Ovary (tissue), 7 donors: ENCODE measurements at regions not wholly inside any gene's neighbourhood (a gene's known extent, or its start where the extent isn't known, plus 50 kb on each side); places are given as distances from the start of the nearest gene placed in this dataset.

Experiments used
- DNase-seq, 5 donors: peaks; one replicate each; pipeline ENCODE4 v3.0.0-alpha.2; 2019 to 2020
- H3K27ac ChIP-seq, 2 donors: fragments of 200-600 bp; one replicate each; pipeline versions ENCODE4 v1.5.1 to v1.8.0; 2019 to 2022
- H3K27me3 ChIP-seq: fragments of 200-600 bp; one replicate; pipeline ENCODE4 v1.8.0; 2022
- H3K36me3 ChIP-seq: fragments of 200-600 bp; sonication (generic); one replicate; pipeline ENCODE4 v1.5.1; 2019
- H3K4me1 ChIP-seq: one replicate; pipeline ENCODE4 v1.8.1; 2013; ENCODE audit warnings: mild to moderate bottlenecking, moderate library complexity; ENCODE audit not compliant: insufficient read depth
- H3K4me3 ChIP-seq: fragments of 200-600 bp; sonication (generic); one replicate; pipeline ENCODE4 v1.5.1; 2017
- H3K9me3 ChIP-seq, 2 donors: fragments of 200-600 bp in 1 of 2; sonication (generic) in 1 of 2; one replicate each; pipeline versions ENCODE4 v1.5.1 to v1.8.1; 2013 to 2019; ENCODE audit warnings: mild to moderate bottlenecking in 1 of 2, moderate library complexity in 1 of 2
- EP300 ChIP-seq: sonication (generic); formaldehyde crosslinking; IDR thresholded peaks from one replicate; pipeline ENCODE4 v1.6.1; 2017; ENCODE audit warnings: antibody characterized with exemption
- POLR2A ChIP-seq: fragments of 450-650 bp; IDR thresholded peaks from one replicate; pipeline ENCODE4 v1.6.1; 2017; ENCODE audit warnings: antibody characterized with exemption, mild to moderate bottlenecking, moderate library complexity
- WGBS, 3 donors: extraction: QIAGEN DNeasy Blood & Tissue Kit in 1 of 3; methylation state at CpG; one replicate each; pipeline versions ENCODE4 v1.1.5 to v1.1.7; 2013 to 2017; 5-methylcytosine and 5-hydroxymethylcytosine counted together
- intact Hi-C, 4 donors: fragments of 100-400 bp; cut with DNase I; formaldehyde crosslinking; loops; one replicate each; pipeline versions ENCODE4 v1.11.0 to v1.15.1; 2022 to 2023
- TF ChIP-seq, protein P1 (sequence below), 3 donors: fragments of 450-650 bp in 2 of 3; fragments of 200-600 bp in 1 of 3; IDR thresholded peaks; one replicate each; pipeline versions ENCODE4 v1.5.1 to v1.8.0; 2016 to 2022; ENCODE audit warnings: antibody characterized with exemption in 3 of 3, mild to moderate bottlenecking in 1 of 3
- donor health status: DM: no; HTN: no; CAD: no; lungs with moderate emphysema.
- donor health status: DM: no; HTN: no; CAD: no.
- donor health status: Bipolar disorder and iron deficiency.
- donor health status: DM: no; HTN: no; CAD: no.
- donor health status: DM: yes; HTN: yes; CAD: no.

GRCh38 chrX:5051831-5052491 lies 1176.7 kb downstream of the NLGN4X start:
- H3K9me3 ChIP-seq, result no peaks in the 10 kb centered on the region
- no peaks in the 10 kb centered on the region for H3K4me1 ChIP-seq
- H3K4me3 ChIP-seq, result no peak overlapping the region
- 33 to 41% (median 36%) methylated on average over 5 of the region's 5 CpGs for WGBS, 3 donors
- H3K27me3 ChIP-seq, result no peaks in the 10 kb centered on the region
- no peak for DNase-seq
- no peak overlapping the region for H3K27ac ChIP-seq
- TF ChIP-seq POLR2A, result no peak
- H3K36me3 ChIP-seq, result no peaks in the 10 kb centered on the region
- intact Hi-C loops, result no loop called here

DNA sequence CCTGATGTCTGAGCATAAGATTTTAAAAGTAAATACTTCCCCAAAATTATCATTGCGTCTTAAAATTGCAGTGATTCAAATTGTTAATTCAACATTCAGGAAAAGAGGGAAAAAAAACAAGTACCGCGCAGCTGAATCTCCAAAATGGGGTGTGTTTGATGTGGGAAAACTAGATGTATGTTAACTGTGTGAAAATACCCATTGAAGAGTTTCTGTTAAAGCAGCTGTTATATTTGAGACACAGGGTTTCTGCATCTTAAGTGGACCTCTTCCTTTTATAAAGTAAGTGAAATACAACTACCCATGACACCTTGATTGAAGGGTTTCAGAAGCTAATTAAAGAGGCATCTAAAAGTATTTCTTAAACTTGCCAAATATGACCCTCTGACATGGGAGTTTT lies 1186.1 kb downstream of the NLGN4X start:
- TF ChIP-seq EP300 (no peak), POLR2A (no peak)
- TF ChIP-seq, protein P1, sequence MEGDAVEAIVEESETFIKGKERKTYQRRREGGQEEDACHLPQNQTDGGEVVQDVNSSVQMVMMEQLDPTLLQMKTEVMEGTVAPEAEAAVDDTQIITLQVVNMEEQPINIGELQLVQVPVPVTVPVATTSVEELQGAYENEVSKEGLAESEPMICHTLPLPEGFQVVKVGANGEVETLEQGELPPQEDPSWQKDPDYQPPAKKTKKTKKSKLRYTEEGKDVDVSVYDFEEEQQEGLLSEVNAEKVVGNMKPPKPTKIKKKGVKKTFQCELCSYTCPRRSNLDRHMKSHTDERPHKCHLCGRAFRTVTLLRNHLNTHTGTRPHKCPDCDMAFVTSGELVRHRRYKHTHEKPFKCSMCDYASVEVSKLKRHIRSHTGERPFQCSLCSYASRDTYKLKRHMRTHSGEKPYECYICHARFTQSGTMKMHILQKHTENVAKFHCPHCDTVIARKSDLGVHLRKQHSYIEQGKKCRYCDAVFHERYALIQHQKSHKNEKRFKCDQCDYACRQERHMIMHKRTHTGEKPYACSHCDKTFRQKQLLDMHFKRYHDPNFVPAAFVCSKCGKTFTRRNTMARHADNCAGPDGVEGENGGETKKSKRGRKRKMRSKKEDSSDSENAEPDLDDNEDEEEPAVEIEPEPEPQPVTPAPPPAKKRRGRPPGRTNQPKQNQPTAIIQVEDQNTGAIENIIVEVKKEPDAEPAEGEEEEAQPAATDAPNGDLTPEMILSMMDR (IDR thresholded peaks at IDR 0.05), result no peak
- Histone ChIP-seq H3K36me3 (no peaks in the 10 kb centered on the region), H3K27ac (no peak overlapping the region), H3K9me3 (no peaks in the 10 kb centered on the region), H3K27me3 (no peaks in the 10 kb centered on the region), H3K4me1 (no peaks in the 10 kb centered on the region), H3K4me3 (no peak overlapping the region)
- no peak for DNase-seq
- intact Hi-C loops, result no loop called here
- 91 to 94% (median 93%) methylated on average over 3 of the region's 3 CpGs for WGBS, 3 donors

GRCh38 chrX:5031792-5032191 lies 1196.9 kb downstream of the NLGN4X start:
- Histone ChIP-seq H3K27me3 (no peaks in the 10 kb centered on the region), H3K4me3 (no peak overlapping the region), H3K27ac (no peak overlapping the region), H3K36me3 (no peaks in the 10 kb centered on the region), H3K9me3 (no peaks in the 10 kb centered on the region), H3K4me1 (no peaks in the 10 kb centered on the region)
- no peak for DNase-seq
- TF ChIP-seq POLR2A (no peak), EP300 (no peak)
- TF ChIP-seq, protein P1 (IDR thresholded peaks at IDR 0.05), result no peak
- intact Hi-C loops, result no loop called here
- WGBS, 3 donors, result 89 to 94% (median 93%) methylated on average over 7 of the region's 7 CpGs

GRCh38 chrX:5015451-5015850 lies 1213.2 kb downstream of the NLGN4X start:
- Histone ChIP-seq H3K4me3 (no peak overlapping the region), H3K27ac (no peak overlapping the region), H3K36me3 (no peaks in the 10 kb centered on the region), H3K4me1 (no peaks in the 10 kb centered on the region), H3K27me3 (no peaks in the 10 kb centered on the region), H3K9me3 (no peaks in the 10 kb centered on the region)
- DNase-seq, result no peak
- intact Hi-C loops, result no loop called here
- 46 to 78% (median 72%) methylated on average over 2 of the region's 2 CpGs for WGBS, 3 donors
- TF ChIP-seq, protein P1 (IDR thresholded peaks at IDR 0.05), result no peak
- TF ChIP-seq EP300, result no peak
- no peak for TF ChIP-seq POLR2A

DNA sequence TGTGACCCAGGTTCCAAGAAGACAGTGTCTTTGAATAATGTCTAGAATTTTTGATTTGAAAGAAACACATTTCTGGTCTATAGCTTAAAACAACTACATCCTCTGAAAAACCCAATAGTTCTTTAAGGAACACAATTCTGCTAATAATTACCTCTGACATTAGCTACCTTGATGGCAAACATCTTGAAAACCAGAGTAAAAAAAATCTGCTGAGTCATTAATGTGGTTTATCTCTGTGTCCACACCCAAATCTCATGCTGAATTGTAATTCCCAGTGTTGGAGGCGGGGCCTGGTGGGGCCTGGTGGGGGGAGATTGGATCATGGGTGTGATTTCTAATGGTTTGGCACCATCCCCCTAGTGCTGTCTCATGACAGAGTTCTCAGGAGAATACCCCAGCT lies 1233.8 kb downstream of the NLGN4X start:
- 69 to 84% (median 81%) methylated on average over 1 of the region's 1 CpG for WGBS, 3 donors
- Histone ChIP-seq H3K4me1 (no peaks in the 10 kb centered on the region), H3K27ac (no peak overlapping the region), H3K36me3 (no peaks in the 10 kb centered on the region), H3K4me3 (no peak overlapping the region), H3K27me3 (no peaks in the 10 kb centered on the region), H3K9me3 (no peaks in the 10 kb centered on the region)
- no peak for DNase-seq
- intact Hi-C loops, result no loop called here
- TF ChIP-seq POLR2A, result no peak
- TF ChIP-seq, protein P1 (IDR thresholded peaks at IDR 0.05), result no peak
- no peak for TF ChIP-seq EP300
